ENCODE measurements at regions not wholly inside any gene's neighbourhood (a gene's known extent, or its start where the extent isn't known, plus 50 kb on each side); places are given as distances from the start of the nearest gene placed in this dataset.
"Not testable (repeated sequence)": the region's sequence is repeated elsewhere in the genome, so short reads cannot be mapped to it uniquely, and the experiment has no call there.

DNA sequence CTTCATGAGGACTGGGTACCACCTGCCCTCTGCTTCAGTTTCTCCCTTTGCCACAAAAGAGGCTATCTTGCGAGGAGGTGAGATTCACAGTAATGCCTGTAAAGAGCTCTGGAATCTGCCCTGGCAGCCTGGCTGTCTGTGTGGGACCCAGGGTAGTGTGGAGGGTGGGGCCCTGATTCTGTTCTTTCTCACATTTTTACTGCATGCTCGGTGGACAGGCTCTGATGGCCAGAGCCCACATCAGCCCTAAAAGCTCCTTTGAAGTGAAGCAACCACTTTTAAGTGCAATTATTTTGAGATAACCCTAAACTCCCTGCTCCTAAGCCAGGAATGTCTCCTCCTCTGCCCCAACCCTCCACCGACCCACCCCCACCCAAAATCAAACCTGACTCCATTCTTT, 92.1 kb upstream of the PODXL start:
- DNase-seq (ENCODE audit: low read depth, low spot score): no peak

DNA sequence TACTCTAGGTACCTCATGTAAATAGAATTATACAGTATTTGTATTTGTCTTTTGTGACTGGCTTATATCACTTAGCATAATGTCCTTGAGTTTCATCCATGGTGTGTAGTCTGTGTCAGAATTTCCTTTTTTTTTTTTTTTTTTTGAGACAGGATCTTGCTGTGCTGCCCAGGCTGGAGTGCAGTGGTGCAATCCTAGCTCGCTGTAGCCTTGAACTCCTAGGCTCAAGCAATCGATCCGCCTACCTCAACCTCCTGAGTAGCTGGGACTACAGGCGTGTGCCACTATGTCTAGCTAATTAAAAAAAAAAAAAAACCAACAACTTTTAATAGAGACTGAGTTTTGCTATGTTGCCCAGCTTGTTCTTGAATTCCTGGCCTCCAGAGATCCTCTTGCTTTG, 89.8 kb upstream of the PODXL start:
- DNase-seq (ENCODE audit: low read depth, low spot score): no peak

DNA sequence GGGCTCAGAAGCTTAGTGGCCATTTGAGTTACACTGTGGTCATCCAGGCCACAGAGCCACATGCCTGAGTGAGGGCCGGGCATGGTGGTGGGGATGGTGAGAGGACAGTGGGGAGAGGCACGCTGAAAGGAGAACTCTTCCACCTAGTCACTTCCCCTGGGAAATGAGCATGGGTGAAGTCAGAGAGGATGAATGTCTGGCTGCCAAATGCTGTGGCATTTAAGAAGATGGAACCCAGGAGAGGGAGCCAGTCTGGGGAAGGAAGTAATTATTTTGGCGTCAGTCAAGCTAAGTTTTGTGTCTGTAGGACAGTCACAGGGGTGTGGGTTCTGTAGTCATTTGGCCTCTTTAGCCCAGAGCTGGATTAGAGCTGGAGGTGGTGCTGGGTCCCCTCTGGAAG, 86.0 kb upstream of the PODXL start:
- DNase-seq (ENCODE audit: low read depth, low spot score): no peak

DNA sequence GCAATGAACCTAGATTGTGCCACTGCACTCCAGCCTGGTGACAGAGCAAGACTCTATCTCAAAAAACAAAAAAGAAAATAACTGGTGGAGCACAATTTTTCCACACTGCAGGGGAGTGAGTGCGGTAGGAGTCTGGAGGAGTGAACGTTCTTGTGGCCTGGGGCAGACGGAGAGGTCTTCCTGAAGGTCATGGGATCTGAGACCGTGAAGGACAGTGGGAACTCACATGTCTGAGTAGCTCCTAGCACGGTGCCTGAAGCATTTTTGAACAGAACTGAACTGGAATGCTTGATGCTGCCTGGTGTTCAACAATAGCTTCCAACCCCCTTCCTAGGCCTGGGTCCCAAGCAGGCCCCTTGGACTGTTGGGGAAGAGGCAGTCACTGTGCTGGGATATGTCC, 84.3 kb upstream of the PODXL start:
- no peak for DNase-seq (ENCODE audit: low read depth, low spot score)

DNA sequence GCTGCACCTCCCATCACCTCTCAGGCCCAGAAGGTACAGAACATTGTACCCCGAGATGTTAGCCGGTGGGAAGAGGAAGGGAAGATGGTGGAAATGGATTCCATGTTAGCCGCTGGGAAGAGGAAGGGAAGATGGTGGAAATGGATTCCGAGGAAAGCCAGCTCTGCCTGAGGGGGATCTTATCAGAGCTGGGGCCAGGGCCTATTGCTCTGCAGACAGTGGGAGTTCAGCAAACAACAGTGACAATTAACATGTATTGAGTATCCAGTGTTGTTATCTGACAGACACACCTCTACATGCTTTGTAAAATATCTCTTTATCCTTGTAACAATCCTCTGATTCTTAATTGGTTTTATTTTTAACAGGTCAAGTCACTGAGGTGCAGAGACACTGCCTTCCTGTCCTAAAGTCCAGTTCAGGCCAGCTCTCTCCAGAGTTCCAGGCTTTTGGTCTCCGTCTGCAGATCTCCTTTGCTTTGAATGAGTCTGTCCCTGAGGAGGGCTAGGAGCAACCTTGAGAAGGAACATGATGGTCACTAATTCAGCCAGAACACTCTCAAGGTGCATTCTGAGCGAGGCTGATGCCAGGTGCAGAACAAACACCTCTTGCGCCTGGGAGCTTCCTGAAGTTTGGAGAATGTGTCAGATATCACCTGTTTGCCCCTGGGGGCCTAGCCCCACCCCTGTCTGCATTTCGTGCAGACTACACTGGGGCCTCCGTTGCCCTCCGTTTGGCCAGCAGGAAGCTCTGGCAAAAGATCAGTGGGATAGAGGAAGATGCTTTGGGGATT, 82.4 kb upstream of the PODXL start:
- no peak for DNase-seq (ENCODE audit: low read depth, low spot score)

DNA sequence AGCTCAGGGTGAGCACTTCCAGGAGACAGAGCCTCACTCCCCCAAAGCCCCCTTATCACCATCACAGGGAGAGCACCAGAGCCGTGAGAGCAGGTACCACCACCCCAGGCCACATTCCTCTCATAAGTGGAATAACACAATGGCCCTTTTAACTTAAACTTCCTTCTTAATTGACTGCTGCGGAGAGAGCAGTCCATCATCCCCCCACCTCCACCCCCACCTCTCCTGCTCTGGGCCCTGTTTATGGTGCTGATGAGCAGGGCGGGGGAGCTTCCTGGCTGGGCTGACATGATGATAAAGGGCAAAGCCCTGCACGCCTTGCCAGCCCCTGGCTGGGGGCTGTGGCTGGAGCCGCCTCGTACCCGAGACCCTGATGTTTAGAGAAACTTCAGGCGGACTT, 81.4 kb upstream of the PODXL start:
- DNase-seq (ENCODE audit: low read depth, low spot score): no peak

DNA sequence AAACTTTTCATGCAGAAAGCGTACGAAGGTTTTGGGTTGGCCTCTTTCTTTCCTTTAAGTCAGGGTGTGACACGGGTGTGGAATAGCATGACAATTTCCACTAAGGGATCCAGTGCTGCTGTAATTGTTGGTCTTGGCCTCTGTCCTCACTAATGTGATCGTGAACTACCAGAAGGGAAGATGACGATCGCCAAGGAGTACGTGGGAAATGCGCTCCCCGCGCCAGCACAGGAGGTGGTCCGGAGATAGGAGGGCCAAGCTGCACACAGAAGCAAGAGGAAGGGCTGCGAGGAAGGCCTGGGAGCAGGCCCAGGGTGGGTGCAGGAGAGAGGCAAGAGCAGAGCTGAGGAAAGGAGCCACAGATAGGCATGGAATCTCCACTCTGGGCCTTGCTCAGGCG, 79.7 kb upstream of the PODXL start:
- no peak for DNase-seq (ENCODE audit: low read depth, low spot score)

DNA sequence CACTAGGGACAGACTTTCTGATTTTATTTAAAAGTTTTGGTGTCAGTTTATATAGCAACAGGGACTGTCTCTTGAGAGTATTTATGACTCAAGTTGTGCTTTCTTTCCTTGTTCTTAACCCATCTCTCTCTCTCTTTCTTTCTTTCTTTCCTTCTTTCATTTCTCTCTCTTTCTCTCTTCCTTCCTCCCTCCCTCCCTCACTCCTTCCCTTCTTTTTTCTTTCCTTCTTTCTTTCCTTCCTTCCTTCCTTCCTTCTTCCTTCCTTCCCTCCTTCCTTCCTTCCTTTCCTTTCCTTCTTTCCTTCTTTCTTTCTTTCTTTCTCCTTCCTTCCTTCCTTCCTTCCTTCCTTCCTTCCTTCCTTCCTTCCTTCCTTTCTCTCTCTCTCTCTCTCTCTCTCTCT, 77.8 kb upstream of the PODXL start:
- DNase-seq (ENCODE audit: low read depth, low spot score): not testable (repeated sequence)

DNA sequence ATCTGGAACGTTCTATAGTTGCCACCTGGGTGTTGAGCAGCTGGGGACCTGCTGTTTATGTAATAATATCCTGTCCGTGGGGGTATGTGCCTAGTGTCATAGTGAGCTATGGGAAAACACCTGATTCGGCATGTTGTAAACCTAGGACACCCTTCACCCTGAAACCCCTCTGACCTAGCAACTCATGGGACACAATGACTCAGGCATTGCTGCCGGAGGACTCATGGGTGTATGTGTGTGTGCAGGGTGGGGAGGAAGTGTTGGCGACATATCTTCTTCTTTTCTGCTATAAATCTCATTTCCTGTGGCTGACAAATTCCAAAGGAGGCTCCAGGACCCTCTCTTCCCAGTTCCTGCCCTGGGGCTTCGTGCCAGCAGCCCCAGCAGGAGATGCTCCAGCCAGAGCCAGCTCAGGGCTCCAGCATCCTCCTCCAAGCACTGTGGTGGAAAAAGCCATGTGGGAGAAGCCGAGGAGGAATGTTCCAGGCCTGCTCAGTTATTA, 77.0 kb upstream of the PODXL start:
- DNase-seq (ENCODE audit: low read depth, low spot score): no peak

DNA sequence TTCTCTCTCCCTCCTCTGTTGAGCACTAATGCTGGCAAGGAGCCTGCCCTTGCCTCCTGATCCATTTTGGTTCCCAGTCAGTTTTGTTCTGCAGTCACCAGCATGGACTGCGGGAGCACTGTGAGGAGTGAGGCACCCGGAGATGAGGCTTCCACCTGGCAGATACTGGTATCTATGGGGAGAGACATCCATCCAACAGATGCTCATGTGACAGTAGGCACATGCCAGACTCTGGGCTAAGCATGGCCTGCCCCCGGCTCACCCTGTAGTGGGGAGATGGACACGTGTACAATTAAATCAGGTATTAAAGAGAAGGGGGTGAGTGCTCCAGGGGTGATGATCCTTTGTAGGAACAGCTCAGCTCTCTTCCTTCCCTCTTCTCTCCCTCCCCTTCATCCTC, 74.0 kb upstream of the PODXL start:
- DNase-seq (ENCODE audit: low read depth, low spot score): no peak

DNA sequence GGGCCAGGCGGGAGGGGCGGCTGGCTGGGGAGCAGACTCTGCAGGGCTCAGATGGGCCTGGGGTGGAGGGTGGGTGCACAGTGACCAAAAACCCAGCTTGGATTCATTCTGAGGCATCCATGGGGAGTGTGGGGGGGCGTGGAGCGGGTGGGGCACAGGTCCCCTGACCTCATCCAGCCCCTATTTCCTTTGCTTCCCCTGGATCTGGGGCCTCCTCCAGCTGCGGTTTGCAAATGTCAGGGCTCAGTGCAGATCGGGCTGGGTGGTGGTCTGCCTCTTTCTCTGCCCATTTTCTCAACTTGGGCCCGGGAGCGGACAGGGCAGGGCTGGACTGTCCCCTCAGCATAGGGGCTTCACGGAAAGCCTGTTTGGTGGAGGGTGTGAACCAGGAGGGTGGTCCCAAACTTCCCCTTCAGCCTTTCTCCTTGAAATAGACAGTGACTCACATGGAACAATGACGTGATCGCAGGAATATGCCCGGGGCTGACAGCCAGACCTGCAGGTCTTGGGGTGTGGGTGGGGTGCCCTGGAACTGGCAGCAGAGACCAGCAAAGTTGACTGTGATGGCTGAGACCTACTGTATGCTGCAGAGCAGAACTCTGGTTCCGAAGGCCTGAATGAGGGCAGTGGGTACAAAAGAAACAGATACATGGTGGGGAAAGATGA, 72.9 kb upstream of the PODXL start:
- DNase-seq (ENCODE audit: low read depth, low spot score): no peak

DNA sequence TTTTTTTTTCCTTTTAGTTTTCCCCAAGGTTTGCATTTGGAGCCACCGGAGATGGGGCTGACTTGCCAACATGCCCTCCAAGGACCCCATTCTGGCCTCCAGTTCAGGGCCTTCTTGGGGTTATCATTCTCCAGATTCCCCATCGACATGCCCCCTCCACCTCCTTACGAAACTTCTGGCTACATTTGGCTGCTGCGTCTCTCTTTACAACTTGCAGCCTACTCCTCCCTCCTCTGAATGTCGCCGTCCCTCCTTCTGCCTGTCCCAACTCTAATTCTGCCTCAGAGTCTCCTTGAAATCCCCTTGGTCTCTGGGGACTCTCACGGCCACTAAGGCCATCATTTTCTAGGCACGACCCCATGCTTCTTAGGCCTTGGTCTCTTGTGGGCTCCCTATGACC, 72.2 kb upstream of the PODXL start:
- DNase-seq (ENCODE audit: low read depth, low spot score): no peak

DNA sequence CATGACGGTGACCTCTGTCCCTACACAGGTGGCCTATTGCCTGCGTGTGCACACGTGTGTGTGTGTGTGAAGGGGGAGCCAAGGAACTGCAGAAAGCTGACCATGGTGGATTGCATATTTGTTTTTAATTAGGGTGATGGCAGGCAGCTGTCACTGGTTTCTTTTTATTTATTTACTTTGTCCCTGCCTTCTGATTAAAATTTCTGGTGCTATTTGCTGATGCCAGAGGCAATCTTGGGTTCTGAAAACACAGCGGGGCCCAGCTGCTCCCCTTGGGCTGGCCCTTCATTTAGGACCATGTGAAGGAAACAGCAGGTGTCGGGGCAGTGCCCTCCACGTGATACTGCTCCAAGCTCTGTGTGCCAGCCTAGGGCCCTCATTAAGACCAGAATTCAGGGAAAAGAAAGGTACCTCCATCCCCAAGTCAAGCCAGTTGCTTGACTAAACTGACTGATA, 71.3 kb upstream of the PODXL start:
- DNase-seq (ENCODE audit: low read depth, low spot score): no peak

DNA sequence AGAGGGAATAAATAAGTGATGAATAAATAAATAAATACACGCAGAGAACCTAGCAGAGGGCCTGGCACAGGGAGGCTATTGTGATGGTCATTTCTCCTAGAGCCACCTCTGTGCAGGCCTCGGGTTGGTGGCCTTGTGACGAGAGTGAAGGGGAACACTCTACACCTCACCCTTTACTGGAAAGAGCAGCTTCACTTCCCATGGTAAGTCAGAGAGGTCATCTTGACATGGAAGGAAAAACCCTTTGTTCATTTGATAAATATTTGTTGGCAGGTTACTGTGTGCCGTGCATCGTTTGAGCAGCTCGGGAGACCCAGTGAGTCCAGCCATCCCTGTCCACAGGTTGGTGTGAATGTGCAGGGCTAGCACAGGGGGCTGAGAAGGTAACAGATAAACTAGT, 70.2 kb upstream of the PODXL start:
- DNase-seq (ENCODE audit: low read depth, low spot score): no peak

DNA sequence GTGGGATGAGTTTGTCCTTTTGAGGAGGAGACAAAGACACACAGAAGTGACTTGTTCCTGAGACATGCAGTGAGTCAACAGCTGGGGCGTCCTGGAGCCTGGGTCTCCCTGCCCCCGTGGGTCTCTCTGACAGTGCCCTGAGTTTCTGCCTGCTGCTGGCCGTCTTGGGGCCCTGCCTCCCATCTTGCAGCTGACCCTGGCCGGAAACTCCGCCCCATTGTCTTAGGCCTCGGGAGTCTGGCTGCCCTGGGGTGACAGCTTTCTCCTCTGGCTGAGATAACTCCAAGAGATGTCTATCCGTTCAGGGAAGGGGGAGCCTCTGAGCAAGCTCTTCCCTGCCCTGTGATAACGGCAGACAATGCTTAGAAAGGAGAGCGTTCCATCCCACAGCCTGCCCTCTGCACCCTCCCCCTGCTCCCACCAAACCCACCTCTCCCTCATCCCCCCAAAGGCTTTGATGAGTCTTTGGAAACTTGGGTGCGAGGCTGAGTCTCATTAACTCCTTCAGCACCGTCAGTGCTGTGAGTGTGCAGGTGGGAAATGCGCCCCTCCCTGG, 69.5 kb upstream of the PODXL start:
- DNase-seq (ENCODE audit: low read depth, low spot score): peak; percentile 86

DNA sequence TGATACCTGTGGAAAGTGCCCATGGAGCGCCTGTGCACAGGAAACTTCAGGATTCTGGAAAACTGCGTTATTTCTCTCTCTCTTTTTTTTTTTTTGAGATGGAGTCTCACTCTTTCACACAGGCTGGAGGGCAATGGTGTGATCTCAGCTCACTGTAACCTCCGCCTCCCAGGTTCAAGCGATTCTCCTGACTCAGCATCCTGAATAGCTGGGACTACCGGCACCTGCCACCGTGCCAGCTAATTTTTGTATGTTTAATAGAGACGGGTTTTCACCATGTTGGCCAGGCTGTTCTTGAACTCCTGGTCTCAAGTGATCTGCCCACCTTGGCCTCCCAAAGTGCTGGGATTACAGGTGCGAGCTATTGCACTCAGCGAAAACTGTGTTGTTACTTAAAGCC, 68.9 kb upstream of the PODXL start:
- DNase-seq (ENCODE audit: low read depth, low spot score): not testable (repeated sequence)

DNA sequence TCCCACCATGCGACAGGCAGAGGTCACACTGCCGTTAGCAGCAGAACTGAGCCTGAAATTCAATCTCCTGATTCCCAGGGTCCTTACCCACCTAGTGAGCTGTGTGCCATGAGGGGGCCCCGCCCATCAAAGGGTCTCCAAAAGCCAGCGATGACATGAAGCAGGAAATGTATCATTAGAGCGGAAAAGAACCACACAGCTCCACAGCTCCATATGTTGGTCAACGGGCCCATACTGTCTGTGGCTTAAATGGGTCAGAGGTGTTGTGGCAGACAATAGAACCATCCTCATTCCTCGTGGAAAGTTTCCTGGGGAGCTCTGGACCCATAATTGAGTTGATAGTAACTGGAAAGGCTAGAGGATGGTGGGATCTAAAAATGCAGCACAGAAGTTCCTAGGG, 68.1 kb upstream of the PODXL start:
- DNase-seq (ENCODE audit: low read depth, low spot score): no peak

DNA sequence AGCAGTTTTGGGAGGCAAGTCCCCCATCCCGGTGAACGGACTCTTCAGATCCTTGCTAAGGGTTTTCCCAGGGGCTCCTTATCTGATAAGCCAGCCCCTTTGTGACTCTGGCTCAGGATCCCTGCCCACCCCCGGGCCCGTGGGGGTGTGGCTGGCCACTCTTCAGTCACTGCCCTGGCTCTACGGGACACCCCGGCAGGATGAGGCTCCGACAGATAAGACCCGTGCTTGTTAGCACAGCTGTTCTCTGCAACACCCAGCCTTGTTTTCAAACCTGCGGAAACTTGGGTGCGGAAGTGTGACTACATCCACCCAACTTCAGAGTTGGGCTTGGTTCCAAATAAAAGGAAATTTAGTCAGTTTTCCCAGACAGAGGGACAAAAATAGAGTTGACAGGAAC, 66.7 kb upstream of the PODXL start:
- DNase-seq (ENCODE audit: low read depth, low spot score): no peak

DNA sequence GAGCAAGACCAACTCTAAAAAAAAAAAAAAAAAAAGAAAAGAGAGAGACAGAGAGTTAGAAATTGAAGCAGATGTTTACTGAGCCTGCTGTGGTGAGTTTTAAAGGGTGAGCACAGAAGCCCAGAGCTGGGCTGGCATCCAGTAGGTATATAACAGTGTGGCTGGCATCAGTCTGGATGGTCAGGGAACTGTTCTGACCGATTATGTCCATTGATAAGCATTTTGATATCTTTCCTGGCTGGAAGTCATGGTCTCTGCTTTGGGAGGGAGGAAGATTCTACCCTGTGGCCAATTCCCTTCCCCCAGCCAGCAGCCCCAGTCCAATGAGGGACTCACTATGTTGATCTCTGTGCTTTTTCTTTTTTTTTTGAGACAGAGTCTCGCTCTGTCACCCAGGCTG, 65.2 kb upstream of the PODXL start:
- DNase-seq (ENCODE audit: low read depth, low spot score): no peak

DNA sequence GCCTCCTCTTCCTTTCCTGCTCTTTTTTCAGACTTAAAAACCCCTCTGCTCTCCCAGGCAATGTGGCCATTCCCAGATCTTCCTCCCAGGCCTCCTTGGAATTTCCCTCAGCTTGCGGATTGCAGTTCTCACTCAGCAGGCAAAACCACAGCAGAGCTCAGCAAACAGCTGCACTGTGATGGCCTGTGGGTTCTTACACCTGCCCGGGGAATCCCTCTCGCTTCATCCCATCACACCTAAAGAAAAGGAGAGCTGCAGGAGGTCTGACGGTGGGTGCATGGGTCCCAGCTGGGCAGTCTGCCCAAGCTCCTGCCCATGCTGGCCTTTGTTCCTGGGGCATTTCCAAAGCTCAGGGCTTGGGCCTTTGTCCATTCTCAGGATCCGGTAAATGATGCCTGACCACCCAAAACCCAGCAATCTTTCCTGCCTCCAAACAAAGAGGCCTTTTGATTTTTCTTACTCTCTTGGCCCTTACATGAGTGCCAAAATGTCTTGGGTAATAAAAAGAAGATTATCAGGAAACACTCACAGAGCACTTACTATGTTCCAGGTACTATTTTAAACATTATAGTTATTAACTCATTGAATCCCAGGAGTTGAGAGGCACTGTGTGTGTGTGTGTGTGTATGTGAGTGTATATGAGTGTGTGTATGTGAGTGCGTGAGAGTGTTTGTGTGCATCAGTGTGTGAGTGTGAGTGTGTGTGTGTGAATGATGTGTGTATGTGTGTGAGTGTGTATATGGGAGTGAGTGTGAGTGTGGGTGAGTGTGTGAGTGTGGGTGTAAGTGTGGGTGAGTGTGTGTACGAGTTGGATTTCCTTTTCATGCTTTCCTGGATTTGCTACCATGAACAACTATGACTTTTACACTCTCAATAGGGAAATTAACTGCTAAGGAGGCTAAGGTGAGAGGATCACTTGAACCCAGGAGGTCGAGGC, 64.5 kb upstream of the PODXL start:
- no peak for DNase-seq (ENCODE audit: low read depth, low spot score)

DNA sequence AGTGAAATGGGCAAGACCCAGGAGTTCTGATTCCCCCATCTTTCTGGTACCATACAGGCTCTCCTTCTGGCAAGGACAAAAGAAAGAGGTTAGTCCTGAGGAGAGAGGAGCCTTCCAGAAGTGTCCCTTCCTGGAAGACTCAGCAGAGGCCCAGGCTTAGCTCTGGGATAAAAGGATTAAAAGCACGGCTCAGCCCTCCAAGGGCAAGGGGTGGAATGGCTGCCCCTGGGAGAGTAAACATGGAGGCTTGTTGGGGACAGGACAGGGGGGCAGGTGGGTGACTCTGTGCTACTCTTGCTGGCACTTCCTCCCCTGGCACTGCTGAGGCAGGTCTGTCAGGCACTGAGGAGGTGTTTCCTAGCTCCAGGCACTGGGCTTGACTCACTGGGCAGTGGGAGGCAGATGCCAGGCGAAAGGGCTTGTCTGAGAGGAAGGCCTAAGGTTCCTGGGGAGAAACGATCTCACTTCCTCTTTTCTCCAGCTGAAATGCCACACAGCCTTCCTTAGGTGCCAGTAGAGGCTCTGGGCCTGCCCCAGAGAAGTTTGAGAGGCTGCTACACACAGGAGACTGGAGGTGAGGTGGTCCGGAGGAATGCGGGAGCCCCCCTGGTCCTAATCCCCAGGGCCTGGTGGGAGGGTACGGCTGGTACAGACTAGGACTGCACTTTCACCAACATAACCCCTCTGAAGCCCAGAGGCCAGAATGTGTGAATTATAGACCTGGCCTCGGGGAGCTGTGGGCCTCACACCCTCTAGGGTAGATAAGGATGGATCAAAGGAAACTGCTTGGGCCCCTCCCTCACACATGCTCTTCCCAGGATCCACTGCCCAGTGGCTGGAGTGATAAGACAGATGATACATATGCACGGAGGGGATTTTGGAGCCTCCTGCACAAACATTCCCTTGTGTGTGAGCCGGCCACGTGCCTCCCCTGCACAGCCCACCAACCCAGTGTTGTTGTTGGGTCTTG, 63.2 kb upstream of the PODXL start:
- DNase-seq (ENCODE audit: low read depth, low spot score): no peak
